HEK293 (cell line): ENCODE measurements at regions not wholly inside any gene's neighbourhood (a gene's known extent, or its start where the extent isn't known, plus 50 kb on each side); places are given as distances from the start of the nearest gene placed in this dataset.
A peak's percentile ranks its signal among the peaks of the same experiment; 100 is the strongest.

Experiments
- EGR2 ChIP-seq: fragments of 450-650 bp; formaldehyde crosslinking; IDR thresholded peaks from 2 replicates; pipeline ENCODE4 v1.5.1; 2016; ENCODE audit warnings: low read depth, missing biosample characterization, missing genetic modification characterization
- KLF7 ChIP-seq: fragments of 450-650 bp; formaldehyde crosslinking; IDR thresholded peaks from 2 replicates; pipeline ENCODE4 v1.5.1; 2016; ENCODE audit warnings: missing biosample characterization, missing genetic modification characterization, borderline replicate concordance
- PRDM4 ChIP-seq: fragments of 450-650 bp; formaldehyde crosslinking; IDR thresholded peaks from 2 replicates; pipeline ENCODE4 v1.5.1; 2017; ENCODE audit warnings: missing biosample characterization, missing genetic modification characterization
- REPIN1 ChIP-seq: fragments of 450-650 bp; formaldehyde crosslinking; IDR thresholded peaks from 2 replicates; pipeline ENCODE4 v1.5.1; 2017; ENCODE audit warnings: missing biosample characterization, missing genetic modification characterization, low read depth
- REST ChIP-seq: fragments of 450-650 bp; formaldehyde crosslinking; IDR thresholded peaks from 2 replicates; pipeline ENCODE4 v1.5.1; 2016; ENCODE audit warnings: missing biosample characterization, missing genetic modification characterization
- TCF7L2 ChIP-seq: IDR thresholded peaks from 2 replicates; pipeline ENCODE4 v1.6.1; 2011; ENCODE audit warnings: low read depth, mild to moderate bottlenecking, inconsistent platforms, low read length, moderate library complexity, borderline replicate concordance
- ZBTB17 ChIP-seq: fragments of 450-650 bp; formaldehyde crosslinking; IDR thresholded peaks from 2 replicates; pipeline ENCODE4 v1.5.1; 2016; ENCODE audit warnings: missing biosample characterization, missing genetic modification characterization
- ZBTB21 ChIP-seq: fragments of 450-650 bp; formaldehyde crosslinking; IDR thresholded peaks from 2 replicates; pipeline ENCODE4 v1.5.1; 2017; ENCODE audit warnings: missing biosample characterization, missing genetic modification characterization
- ZBTB7A ChIP-seq: fragments of 450-650 bp; formaldehyde crosslinking; IDR thresholded peaks from 2 replicates; pipeline ENCODE4 v1.5.1; 2016; ENCODE audit warnings: low read depth, missing biosample characterization, missing genetic modification characterization
- ZEB2 ChIP-seq: fragments of 450-650 bp; formaldehyde crosslinking; IDR thresholded peaks from 2 replicates; pipeline ENCODE4 v1.5.1; 2016; ENCODE audit warnings: missing biosample characterization, missing genetic modification characterization
- ZNF10 ChIP-seq: fragments of 450-650 bp; formaldehyde crosslinking; IDR thresholded peaks from 2 replicates; pipeline ENCODE4 v1.5.1; 2017; ENCODE audit warnings: missing biosample characterization, missing genetic modification characterization
- ZNF292 ChIP-seq: fragments of 450-650 bp; formaldehyde crosslinking; IDR thresholded peaks from 2 replicates; pipeline ENCODE4 v1.5.1; 2016; ENCODE audit warnings: low read depth, missing biosample characterization, missing genetic modification characterization, borderline replicate concordance
- ZNF302 ChIP-seq: fragments of 450-650 bp; formaldehyde crosslinking; IDR thresholded peaks from 2 replicates; pipeline ENCODE4 v1.5.1; 2016; ENCODE audit warnings: missing biosample characterization, missing genetic modification characterization, low read depth
- ZNF473 ChIP-seq: fragments of 450-650 bp; formaldehyde crosslinking; IDR thresholded peaks from 2 replicates; pipeline ENCODE4 v1.5.1; 2017; ENCODE audit warnings: missing biosample characterization, missing genetic modification characterization
- ZNF501 ChIP-seq: fragments of 450-650 bp; formaldehyde crosslinking; IDR thresholded peaks from 2 replicates; pipeline ENCODE4 v1.5.1; 2016; ENCODE audit warnings: missing biosample characterization, missing genetic modification characterization
- ZNF510 ChIP-seq: fragments of 450-650 bp; formaldehyde crosslinking; IDR thresholded peaks from 2 replicates; pipeline ENCODE4 v1.5.1; 2018; ENCODE audit warnings: mild to moderate bottlenecking, missing genetic modification characterization, missing biosample characterization; ENCODE audit not compliant: insufficient replicate concordance
- ZNF600 ChIP-seq: fragments of 450-650 bp; formaldehyde crosslinking; IDR thresholded peaks from 2 replicates; pipeline ENCODE4 v1.5.1; 2016; ENCODE audit warnings: missing biosample characterization, missing genetic modification characterization
- ZNF610 ChIP-seq: fragments of 450-650 bp; formaldehyde crosslinking; IDR thresholded peaks from 2 replicates; pipeline ENCODE4 v1.5.1; 2016; ENCODE audit warnings: missing biosample characterization, missing genetic modification characterization, borderline replicate concordance
- ZNF629 ChIP-seq: fragments of 450-650 bp; formaldehyde crosslinking; IDR thresholded peaks from 2 replicates; pipeline ENCODE4 v1.5.1; 2017; ENCODE audit warnings: missing biosample characterization, missing genetic modification characterization
- ZNF664 ChIP-seq: fragments of 450-650 bp; formaldehyde crosslinking; IDR thresholded peaks from 2 replicates; pipeline ENCODE4 v1.5.1; 2016; ENCODE audit warnings: missing biosample characterization, missing genetic modification characterization
- ZNF707 ChIP-seq: fragments of 450-650 bp; formaldehyde crosslinking; IDR thresholded peaks from 2 replicates; pipeline ENCODE4 v1.5.1; 2016; ENCODE audit warnings: missing biosample characterization, missing genetic modification characterization
- ZNF785 ChIP-seq: fragments of 450-650 bp; formaldehyde crosslinking; IDR thresholded peaks from 2 replicates; pipeline ENCODE4 v1.5.1; 2016; ENCODE audit warnings: missing biosample characterization, missing genetic modification characterization
- ZXDB ChIP-seq: fragments of 450-650 bp; formaldehyde crosslinking; IDR thresholded peaks from 2 replicates; pipeline ENCODE4 v1.5.1; 2016; ENCODE audit warnings: missing biosample characterization, missing genetic modification characterization
- TF ChIP-seq, protein P1 (sequence below): sonication (generic); formaldehyde crosslinking; IDR thresholded peaks from 2 replicates; pipeline ENCODE4 v1.8.1; 2022; ENCODE audit warnings: mild to moderate bottlenecking, moderate library complexity, missing genetic modification reagents
- TF ChIP-seq, protein P2 (sequence below): IDR thresholded peaks from 2 replicates; pipeline ENCODE4 v1.6.1; 2011; ENCODE audit warnings: mild to moderate bottlenecking, low read depth, low read length, borderline replicate concordance
- TF ChIP-seq, protein P3 (sequence below): fragments of 450-650 bp; formaldehyde crosslinking; IDR thresholded peaks from 2 replicates; pipeline ENCODE4 v1.5.1; 2016; ENCODE audit warnings: missing biosample characterization, missing genetic modification characterization

DNA sequence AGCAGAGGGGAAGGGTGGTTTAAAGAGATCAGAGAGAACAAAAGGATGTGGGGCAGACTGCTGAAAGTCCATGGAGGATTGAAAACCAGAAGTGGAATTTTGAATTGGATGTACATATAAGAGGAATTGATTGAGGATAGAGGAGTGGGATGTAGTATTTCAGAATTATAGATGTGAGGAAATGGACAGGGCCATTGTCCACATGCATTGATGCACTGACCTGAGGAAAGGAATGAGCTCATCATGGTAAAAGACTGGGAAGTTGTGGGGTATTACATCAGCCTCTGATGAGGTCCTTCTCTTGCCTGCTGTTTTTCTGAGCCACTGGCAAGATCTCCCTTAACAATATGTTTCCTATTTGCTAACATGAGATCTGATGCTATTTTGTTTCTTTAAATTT is 365.7 kb upstream of the FANCL start (continued):
- TF ChIP-seq, protein P1, sequence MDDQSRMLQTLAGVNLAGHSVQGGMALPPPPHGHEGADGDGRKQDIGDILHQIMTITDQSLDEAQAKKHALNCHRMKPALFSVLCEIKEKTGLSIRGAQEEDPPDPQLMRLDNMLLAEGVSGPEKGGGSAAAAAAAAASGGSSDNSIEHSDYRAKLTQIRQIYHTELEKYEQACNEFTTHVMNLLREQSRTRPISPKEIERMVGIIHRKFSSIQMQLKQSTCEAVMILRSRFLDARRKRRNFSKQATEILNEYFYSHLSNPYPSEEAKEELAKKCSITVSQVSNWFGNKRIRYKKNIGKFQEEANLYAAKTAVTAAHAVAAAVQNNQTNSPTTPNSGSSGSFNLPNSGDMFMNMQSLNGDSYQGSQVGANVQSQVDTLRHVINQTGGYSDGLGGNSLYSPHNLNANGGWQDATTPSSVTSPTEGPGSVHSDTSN (CRISPR knock-in tag) = no peak
- no peak for TF ChIP-seq ZNF664 (tag by site-specific recombination)
- no peak for TF ChIP-seq ZBTB7A (tag by site-specific recombination)
- TF ChIP-seq PRDM4 = no peak
- TF ChIP-seq, protein P2, sequence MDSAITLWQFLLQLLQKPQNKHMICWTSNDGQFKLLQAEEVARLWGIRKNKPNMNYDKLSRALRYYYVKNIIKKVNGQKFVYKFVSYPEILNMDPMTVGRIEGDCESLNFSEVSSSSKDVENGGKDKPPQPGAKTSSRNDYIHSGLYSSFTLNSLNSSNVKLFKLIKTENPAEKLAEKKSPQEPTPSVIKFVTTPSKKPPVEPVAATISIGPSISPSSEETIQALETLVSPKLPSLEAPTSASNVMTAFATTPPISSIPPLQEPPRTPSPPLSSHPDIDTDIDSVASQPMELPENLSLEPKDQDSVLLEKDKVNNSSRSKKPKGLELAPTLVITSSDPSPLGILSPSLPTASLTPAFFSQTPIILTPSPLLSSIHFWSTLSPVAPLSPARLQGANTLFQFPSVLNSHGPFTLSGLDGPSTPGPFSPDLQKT = no peak
- no peak for TF ChIP-seq ZNF292 (tag by site-specific recombination)
- peak; percentile 13; the same call in 1 of the 2 replicates for TF ChIP-seq REST (tag by site-specific recombination)
- no peak for TF ChIP-seq ZNF610 (tag by site-specific recombination)
- no peak for TF ChIP-seq ZNF510 (tag by site-specific recombination)
- TF ChIP-seq ZNF501 (tag by site-specific recombination) = no peak
- TF ChIP-seq EGR2 (tag by site-specific recombination) = no peak
- peak; percentile 63; the same call in 1 of the 2 replicates for TF ChIP-seq ZNF629 (tag by site-specific recombination)
- TF ChIP-seq ZNF302 = no peak
- TF ChIP-seq, protein P3, sequence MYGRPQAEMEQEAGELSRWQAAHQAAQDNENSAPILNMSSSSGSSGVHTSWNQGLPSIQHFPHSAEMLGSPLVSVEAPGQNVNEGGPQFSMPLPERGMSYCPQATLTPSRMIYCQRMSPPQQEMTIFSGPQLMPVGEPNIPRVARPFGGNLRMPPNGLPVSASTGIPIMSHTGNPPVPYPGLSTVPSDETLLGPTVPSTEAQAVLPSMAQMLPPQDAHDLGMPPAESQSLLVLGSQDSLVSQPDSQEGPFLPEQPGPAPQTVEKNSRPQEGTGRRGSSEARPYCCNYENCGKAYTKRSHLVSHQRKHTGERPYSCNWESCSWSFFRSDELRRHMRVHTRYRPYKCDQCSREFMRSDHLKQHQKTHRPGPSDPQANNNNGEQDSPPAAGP (tag by site-specific recombination) = no peak
- no peak for TF ChIP-seq ZXDB (tag by site-specific recombination)
- peak; percentile 56; the same call in 1 of the 2 replicates for TF ChIP-seq ZEB2
- no peak for TF ChIP-seq REPIN1 (tag by site-specific recombination)
- no peak for TF ChIP-seq ZNF10 (tag by site-specific recombination)
- no peak for TF ChIP-seq ZNF600
- TF ChIP-seq ZBTB21 (tag by site-specific recombination) = peak; percentile 67
- TF ChIP-seq KLF7 = no peak
- no peak for TF ChIP-seq ZNF707 (tag by site-specific recombination)
- TF ChIP-seq TCF7L2 = no peak
- no peak for TF ChIP-seq ZNF785 (tag by site-specific recombination)
- peak; percentile 53; the same call in 1 of the 2 replicates for TF ChIP-seq ZBTB17 (tag by site-specific recombination)
- no peak for TF ChIP-seq ZNF473
